MM.1S (cell line): ENCODE measurements at regions not wholly inside any gene's neighbourhood (a gene's known extent, or its start where the extent isn't known, plus 50 kb on each side); places are given as distances from the start of the nearest gene placed in this dataset.

Experiments
- DNase-seq: peaks from one replicate; pipeline ENCODE4 v3.0.0-alpha.2; 2015
- H2AFZ ChIP-seq: fragments of 300-600 bp; sonication (generic); 2 replicates; pipeline ENCODE4 v1.6.0; 2016; ENCODE audit warnings: antibody characterized with exemption, low read length
- H3F3A ChIP-seq: fragments of 300-600 bp; sonication (generic); 2 replicates; pipeline ENCODE4 v1.6.1; 2016; ENCODE audit warnings: mild to moderate bottlenecking, antibody characterized with exemption, low read length, moderate library complexity, mixed read lengths; ENCODE audit not compliant: insufficient read depth
- H3K27ac ChIP-seq: fragments of 300-600 bp; sonication (generic); 2 replicates; pipeline ENCODE4 v1.5.1; 2016; ENCODE audit warnings: mild to moderate bottlenecking, low read length
- H3K27me3 ChIP-seq: fragments of 300-600 bp; sonication (generic); replicated peaks from 2 replicates; pipeline ENCODE4 v1.6.0; 2016; ENCODE audit warnings: low read length; ENCODE audit not compliant: insufficient read depth
- H3K36me3 ChIP-seq: fragments of 300-600 bp; sonication (generic); replicated peaks from 2 replicates; pipeline ENCODE4 v1.6.1; 2016; ENCODE audit warnings: mild to moderate bottlenecking, low read length, mixed read lengths; ENCODE audit not compliant: insufficient read depth
- H3K4me1 ChIP-seq: fragments of 300-600 bp; sonication (generic); 2 replicates; pipeline ENCODE4 v1.6.1; 2016; ENCODE audit warnings: low read length, mixed read lengths
- H3K4me2 ChIP-seq: fragments of 300-600 bp; sonication (generic); 2 replicates; pipeline ENCODE4 v1.6.0; 2016; ENCODE audit warnings: low read depth, low read length
- H3K4me3 ChIP-seq: fragments of 300-600 bp; sonication (generic); 2 replicates; pipeline ENCODE4 v1.5.1; 2016; ENCODE audit warnings: low read length, mixed read lengths
- H3K79me2 ChIP-seq: fragments of 300-600 bp; sonication (generic); 2 replicates; pipeline ENCODE4 v1.6.1; 2016; ENCODE audit warnings: mixed run types, low read length, mixed read lengths
- H3K9ac ChIP-seq: fragments of 300-600 bp; sonication (generic); 2 replicates; pipeline ENCODE4 v1.6.1; 2016; ENCODE audit warnings: low read length, mixed read lengths
- H3K9me2 ChIP-seq: fragments of 300-600 bp; sonication (generic); replicated peaks from 2 replicates; pipeline ENCODE4 v1.6.1; 2016; ENCODE audit warnings: mild to moderate bottlenecking, low read length, mixed read lengths; ENCODE audit not compliant: insufficient read depth
- H3K9me3 ChIP-seq: fragments of 300-600 bp; sonication (generic); replicated peaks from 2 replicates; pipeline ENCODE4 v1.6.1; 2016; ENCODE audit warnings: mild to moderate bottlenecking, low read length, mixed read lengths; ENCODE audit not compliant: insufficient read depth
- H4K20me1 ChIP-seq: fragments of 300-600 bp; sonication (generic); 2 replicates; pipeline ENCODE4 v1.6.1; 2016; ENCODE audit warnings: mild to moderate bottlenecking, low read length, moderate library complexity, mixed read lengths; ENCODE audit not compliant: insufficient read depth
- CTCF ChIP-seq: fragments of 300-600 bp; sonication (generic); IDR thresholded peaks from 2 replicates; pipeline ENCODE4 v1.5.1; 2016; ENCODE audit warnings: antibody characterized with exemption, low read length, mixed read lengths
- EZH2 ChIP-seq: fragments of 300-600 bp; sonication (generic); optimal IDR thresholded peaks from 2 replicates; pipeline ENCODE3; 2017; ENCODE audit warnings: low read depth, mild to moderate bottlenecking, antibody characterized with exemption, low read length, mixed read lengths
- EZH2phosphoT487 ChIP-seq: fragments of 300-600 bp; sonication (generic); IDR thresholded peaks from 2 replicates; pipeline ENCODE4 v1.6.1; 2018; ENCODE audit warnings: antibody characterized with exemption, low read length

- no peak for DNase-seq
- no peaks in the 10 kb centered on the region for H3K79me2 ChIP-seq
- no peaks in the 10 kb centered on the region for H4K20me1 ChIP-seq
- TF ChIP-seq EZH2phosphoT487 = no peak
- no peak for TF ChIP-seq CTCF
- no peak for TF ChIP-seq EZH2
- no peak overlapping the region for H3K27ac ChIP-seq
- H3K4me2 ChIP-seq = no peak overlapping the region
- H3K36me3 ChIP-seq = no peaks in the 10 kb centered on the region
- H3K9me2 ChIP-seq = no peaks in the 10 kb centered on the region
- H3F3A ChIP-seq = no peaks in the 10 kb centered on the region
- H3K9ac ChIP-seq = no peak overlapping the region
- no peaks in the 10 kb centered on the region for H3K27me3 ChIP-seq
- no peak overlapping the region for H3K4me3 ChIP-seq
- no peaks in the 10 kb centered on the region for H3K9me3 ChIP-seq
- no peak overlapping the region for H2AFZ ChIP-seq
- H3K4me1 ChIP-seq = no peaks in the 10 kb centered on the region
Observed at GRCh38 chr13:106374631-106375030, 160.8 kb downstream of the EFNB2 start.

GRCh38 chr13:106373989-106374572, 161.4 kb downstream of the EFNB2 start:
- Histone ChIP-seq H3K9me3 (no peaks in the 10 kb centered on the region), H3K4me3 (no peak overlapping the region), H4K20me1 (no peaks in the 10 kb centered on the region), H3K27me3 (no peaks in the 10 kb centered on the region), H3F3A (no peaks in the 10 kb centered on the region), H2AFZ (no peak overlapping the region), H3K9me2 (no peaks in the 10 kb centered on the region), H3K4me2 (no peak overlapping the region), H3K9ac (no peak overlapping the region), H3K4me1 (no peaks in the 10 kb centered on the region), H3K79me2 (no peaks in the 10 kb centered on the region), H3K27ac (no peak overlapping the region), H3K36me3 (no peaks in the 10 kb centered on the region)
- TF ChIP-seq EZH2 (no peak), EZH2phosphoT487 (no peak), CTCF (no peak)
- no peak for DNase-seq

- no peaks in the 10 kb centered on the region for H3K9me2 ChIP-seq
- no peaks in the 10 kb centered on the region for H3K27me3 ChIP-seq
- no peak overlapping the region for H2AFZ ChIP-seq
- H3K9ac ChIP-seq = no peak overlapping the region
- no peaks in the 10 kb centered on the region for H3K4me1 ChIP-seq
- TF ChIP-seq CTCF (no peak), EZH2phosphoT487 (no peak), EZH2 (no peak)
- DNase-seq = no peak
- no peaks in the 10 kb centered on the region for H3K79me2 ChIP-seq
- H3K36me3 ChIP-seq = no peaks in the 10 kb centered on the region
- H3F3A ChIP-seq = no peaks in the 10 kb centered on the region
- H3K9me3 ChIP-seq = no peaks in the 10 kb centered on the region
- no peak overlapping the region for H3K4me2 ChIP-seq
- no peak overlapping the region for H3K4me3 ChIP-seq
- H4K20me1 ChIP-seq = no peaks in the 10 kb centered on the region
- H3K27ac ChIP-seq = no peak overlapping the region
Observed at GRCh38 chr13:106373304-106373988, 162.0 kb downstream of the EFNB2 start.
